ENCODE measurements at regions not wholly inside any gene's neighbourhood (a gene's known extent, or its start where the extent isn't known, plus 50 kb on each side); places are given as distances from the start of the nearest gene placed in this dataset.

DNA sequence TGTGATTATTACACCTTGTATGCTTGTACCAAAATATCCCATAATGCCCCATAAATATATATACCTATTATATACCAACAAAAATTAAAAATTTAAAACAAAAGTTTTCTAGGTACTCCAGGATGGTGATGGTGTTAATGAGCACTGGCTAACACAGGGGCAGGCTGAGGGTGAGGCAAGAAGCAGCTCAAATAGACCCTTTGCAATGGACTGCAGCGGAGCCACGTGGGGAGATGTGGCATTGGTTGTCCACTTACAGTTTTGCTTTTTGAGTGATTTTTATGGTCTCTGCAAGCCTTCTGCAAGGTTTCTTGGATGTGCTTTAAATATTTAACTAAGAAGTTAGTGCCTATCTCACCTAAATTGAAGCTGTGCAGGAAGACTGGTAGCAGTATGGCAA is 132.9 kb downstream of the RAP2A start:
- TF ChIP-seq, protein P1, sequence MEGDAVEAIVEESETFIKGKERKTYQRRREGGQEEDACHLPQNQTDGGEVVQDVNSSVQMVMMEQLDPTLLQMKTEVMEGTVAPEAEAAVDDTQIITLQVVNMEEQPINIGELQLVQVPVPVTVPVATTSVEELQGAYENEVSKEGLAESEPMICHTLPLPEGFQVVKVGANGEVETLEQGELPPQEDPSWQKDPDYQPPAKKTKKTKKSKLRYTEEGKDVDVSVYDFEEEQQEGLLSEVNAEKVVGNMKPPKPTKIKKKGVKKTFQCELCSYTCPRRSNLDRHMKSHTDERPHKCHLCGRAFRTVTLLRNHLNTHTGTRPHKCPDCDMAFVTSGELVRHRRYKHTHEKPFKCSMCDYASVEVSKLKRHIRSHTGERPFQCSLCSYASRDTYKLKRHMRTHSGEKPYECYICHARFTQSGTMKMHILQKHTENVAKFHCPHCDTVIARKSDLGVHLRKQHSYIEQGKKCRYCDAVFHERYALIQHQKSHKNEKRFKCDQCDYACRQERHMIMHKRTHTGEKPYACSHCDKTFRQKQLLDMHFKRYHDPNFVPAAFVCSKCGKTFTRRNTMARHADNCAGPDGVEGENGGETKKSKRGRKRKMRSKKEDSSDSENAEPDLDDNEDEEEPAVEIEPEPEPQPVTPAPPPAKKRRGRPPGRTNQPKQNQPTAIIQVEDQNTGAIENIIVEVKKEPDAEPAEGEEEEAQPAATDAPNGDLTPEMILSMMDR (conservative IDR thresholded peaks at IDR 0.05; ENCODE audit: low read depth, low read length), result no peak
- TF ChIP-seq CEBPB (IDR thresholded peaks at IDR 0.05; ENCODE audit: low read depth, low read length), result no peak
- TF ChIP-seq, protein P2, sequence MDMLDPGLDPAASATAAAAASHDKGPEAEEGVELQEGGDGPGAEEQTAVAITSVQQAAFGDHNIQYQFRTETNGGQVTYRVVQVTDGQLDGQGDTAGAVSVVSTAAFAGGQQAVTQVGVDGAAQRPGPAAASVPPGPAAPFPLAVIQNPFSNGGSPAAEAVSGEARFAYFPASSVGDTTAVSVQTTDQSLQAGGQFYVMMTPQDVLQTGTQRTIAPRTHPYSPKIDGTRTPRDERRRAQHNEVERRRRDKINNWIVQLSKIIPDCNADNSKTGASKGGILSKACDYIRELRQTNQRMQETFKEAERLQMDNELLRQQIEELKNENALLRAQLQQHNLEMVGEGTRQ (IDR thresholded peaks at IDR 0.05; ENCODE audit: low read depth, low read length), result no peak
